ENCODE measurements at regions not wholly inside any gene's neighbourhood (a gene's known extent, or its start where the extent isn't known, plus 50 kb on each side); places are given as distances from the start of the nearest gene placed in this dataset.

DNA sequence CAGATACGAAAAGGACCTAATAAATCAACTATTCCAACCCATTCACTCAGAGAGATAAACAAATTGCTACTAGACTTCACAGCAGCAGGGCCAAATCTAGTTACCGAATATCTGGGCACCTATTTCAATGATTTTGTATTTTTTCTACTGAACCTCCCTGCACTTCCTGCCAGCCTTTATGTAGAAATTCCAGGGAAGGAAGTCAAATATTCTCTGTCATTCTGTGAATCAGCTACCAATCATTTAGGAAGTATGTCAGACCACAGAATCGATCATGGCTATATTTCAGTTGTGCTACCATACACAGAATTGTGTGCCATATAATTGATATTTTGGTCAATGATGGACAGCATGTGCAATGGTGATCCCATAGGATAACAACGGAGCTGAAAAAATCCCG lies 109.6 kb upstream of the SPOPL start:
- FAIRE-seq = peak; percentile 26
- no peaks in the 10 kb centered on the region for H3K9me3 ChIP-seq (replicated peaks; ENCODE audit: control insufficient read depth, insufficient read depth, low read length)
- dilution Hi-C loops (cut with MboI; ENCODE audit: extremely low pct_ligation_motif_present, low sequenced_read_pairs) = no loop called here
- intact Hi-C loops (cut with micrococcal nuclease) = no loop called here
- H3K79me2 ChIP-seq (ENCODE audit: control insufficient read depth, insufficient read depth, low read length) = no peaks in the 10 kb centered on the region
- peak; percentile 7 for TF ChIP-seq FOS (IDR thresholded peaks at IDR 0.05; ENCODE audit: borderline replicate concordance, insufficient read depth, low read length)
- no peak for TF ChIP-seq POLR2AphosphoS5 (IDR thresholded peaks at IDR 0.05; ENCODE audit: insufficient read depth, low read depth, low read length)
- no peak for TF ChIP-seq EZH2 (IDR thresholded peaks at IDR 0.05; ENCODE audit: borderline replicate concordance, low read depth, low read length, severe bottlenecking)
- no peak for TF ChIP-seq GATA2 (IDR thresholded peaks at IDR 0.05; ENCODE audit: insufficient read depth, insufficient read length, low read depth, low read length)
- no peak for TF ChIP-seq JUN (IDR thresholded peaks at IDR 0.05; ENCODE audit: borderline replicate concordance, insufficient read depth, insufficient read length, low read depth)
- no peak for TF ChIP-seq MYC (IDR thresholded peaks at IDR 0.05; ENCODE audit: low read depth, low read length)
- TF ChIP-seq, protein P1, sequence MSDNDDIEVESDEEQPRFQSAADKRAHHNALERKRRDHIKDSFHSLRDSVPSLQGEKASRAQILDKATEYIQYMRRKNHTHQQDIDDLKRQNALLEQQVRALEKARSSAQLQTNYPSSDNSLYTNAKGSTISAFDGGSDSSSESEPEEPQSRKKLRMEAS (IDR thresholded peaks at IDR 0.05; ENCODE audit: insufficient read depth, insufficient read length) = no peak
- no TSS peak for BruUV-seq (replicated peaks)
- no peak overlapping the region for H2AFZ ChIP-seq (ENCODE audit: low read depth, low read length)
- ChIA-PET POLR2A (no interaction called here), CTCF (interaction anchor here (0.7 to 1.0 kb wide), 2 partner anchors 17 to 153 kb away, joined by 3 read pairs; no protein-coding TSS in a partner anchor)
- H3K27ac ChIP-seq (ENCODE audit: insufficient read depth, low read depth, low read length) = no peak overlapping the region
- H4K20me1 ChIP-seq (replicated peaks; ENCODE audit: control insufficient read depth, extremely low read depth, insufficient read depth, low read length) = no peaks in the 10 kb centered on the region
- no peaks in the 10 kb centered on the region for H3K4me1 ChIP-seq (ENCODE audit: control insufficient read depth, extremely low read depth, insufficient read depth, low read length)
- H3K9me1 ChIP-seq (replicated peaks; ENCODE audit: control insufficient read depth, extremely low read depth, insufficient read depth, low read length) = no peaks in the 10 kb centered on the region
- H3K36me3 ChIP-seq (ENCODE audit: control insufficient read depth in 2 of 2, extremely low read depth in 1 of 2, insufficient read depth in 2 of 2, low read length in 2 of 2) = no peaks in the 10 kb centered on the region
- no peak overlapping the region for H3K4me2 ChIP-seq (ENCODE audit: insufficient read depth, low read length)
- H3K4me3 ChIP-seq (replicated peaks in 1 of 3; ENCODE audit: insufficient read depth in 1 of 3, low read depth in 1 of 3, low read length in 3 of 3) = no peak overlapping the region
- H3K9ac ChIP-seq (replicated peaks; ENCODE audit: extremely low read depth, insufficient read depth, low read length) = no peak overlapping the region
- no peaks in the 10 kb centered on the region for H3K27me3 ChIP-seq (ENCODE audit: control insufficient read depth in 2 of 2, insufficient read depth in 2 of 2, low read length in 2 of 2)
- no peak for DNase-seq (ENCODE audit: low read depth, low spot score)

DNA sequence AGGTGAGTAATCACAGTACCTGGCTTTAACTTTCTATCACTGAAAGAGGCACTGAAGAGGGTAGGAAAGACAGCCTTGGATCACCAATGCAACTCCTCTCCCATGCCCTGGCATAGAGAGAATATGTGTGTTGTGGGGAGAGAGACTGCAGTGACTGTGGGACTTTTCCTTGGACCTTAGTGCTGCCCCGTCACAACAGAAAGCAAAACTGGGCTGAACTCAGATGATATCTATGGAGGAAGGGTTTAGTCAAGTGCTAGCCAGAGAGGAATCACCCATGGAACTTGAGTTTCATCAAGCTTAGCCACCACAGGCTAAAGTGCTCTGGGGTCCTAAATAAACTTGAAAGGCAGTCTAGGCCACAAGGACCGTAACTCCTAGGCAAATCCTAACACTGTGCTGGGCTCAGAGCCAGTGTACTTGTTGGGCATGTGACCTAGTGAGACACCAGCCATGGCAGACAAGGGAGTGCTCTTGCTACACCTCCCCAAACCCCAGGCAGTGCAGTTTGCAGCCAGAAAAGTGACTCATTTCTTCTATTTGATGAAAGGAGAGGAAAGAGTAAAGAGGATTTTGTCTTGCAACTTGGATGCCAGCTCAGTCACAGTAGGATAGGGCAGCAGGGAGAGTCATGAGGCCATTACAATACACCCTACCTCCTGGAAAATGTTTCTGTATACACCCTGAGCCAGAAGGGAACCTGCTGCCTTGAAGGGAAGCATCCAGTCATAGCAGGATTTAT lies 105.8 kb upstream of the SPOPL start:
- TF ChIP-seq GATA2 (IDR thresholded peaks at IDR 0.05; ENCODE audit: insufficient read depth, insufficient read length, low read depth, low read length) (no peak), FOS (IDR thresholded peaks at IDR 0.05; ENCODE audit: borderline replicate concordance, insufficient read depth, low read length) (no peak), POLR2A (IDR thresholded peaks at IDR 0.05; ENCODE audit: low read depth, low read length) (no peak), MYC (IDR thresholded peaks at IDR 0.05; ENCODE audit: low read depth, low read length) (no peak), JUN (IDR thresholded peaks at IDR 0.05; ENCODE audit: borderline replicate concordance, insufficient read depth, insufficient read length, low read depth) (no peak), POLR2AphosphoS5 (IDR thresholded peaks at IDR 0.05; ENCODE audit: insufficient read depth, low read depth, low read length) (no peak), EZH2 (IDR thresholded peaks at IDR 0.05; ENCODE audit: borderline replicate concordance, low read depth, low read length, severe bottlenecking) (no peak)
- TF ChIP-seq, protein P2, sequence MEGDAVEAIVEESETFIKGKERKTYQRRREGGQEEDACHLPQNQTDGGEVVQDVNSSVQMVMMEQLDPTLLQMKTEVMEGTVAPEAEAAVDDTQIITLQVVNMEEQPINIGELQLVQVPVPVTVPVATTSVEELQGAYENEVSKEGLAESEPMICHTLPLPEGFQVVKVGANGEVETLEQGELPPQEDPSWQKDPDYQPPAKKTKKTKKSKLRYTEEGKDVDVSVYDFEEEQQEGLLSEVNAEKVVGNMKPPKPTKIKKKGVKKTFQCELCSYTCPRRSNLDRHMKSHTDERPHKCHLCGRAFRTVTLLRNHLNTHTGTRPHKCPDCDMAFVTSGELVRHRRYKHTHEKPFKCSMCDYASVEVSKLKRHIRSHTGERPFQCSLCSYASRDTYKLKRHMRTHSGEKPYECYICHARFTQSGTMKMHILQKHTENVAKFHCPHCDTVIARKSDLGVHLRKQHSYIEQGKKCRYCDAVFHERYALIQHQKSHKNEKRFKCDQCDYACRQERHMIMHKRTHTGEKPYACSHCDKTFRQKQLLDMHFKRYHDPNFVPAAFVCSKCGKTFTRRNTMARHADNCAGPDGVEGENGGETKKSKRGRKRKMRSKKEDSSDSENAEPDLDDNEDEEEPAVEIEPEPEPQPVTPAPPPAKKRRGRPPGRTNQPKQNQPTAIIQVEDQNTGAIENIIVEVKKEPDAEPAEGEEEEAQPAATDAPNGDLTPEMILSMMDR (IDR thresholded peaks at IDR 0.05; ENCODE audit: extremely low read depth in 1 of 2, insufficient read depth in 1 of 2, low read depth in 1 of 2, low read length in 2 of 2) = no peak
- TF ChIP-seq, protein P1 (IDR thresholded peaks at IDR 0.05; ENCODE audit: insufficient read depth, insufficient read length) = no peak
- no peaks in the 10 kb centered on the region for H3K9me1 ChIP-seq (replicated peaks; ENCODE audit: control insufficient read depth, extremely low read depth, insufficient read depth, low read length)
- no peaks in the 10 kb centered on the region for H3K27me3 ChIP-seq (ENCODE audit: control insufficient read depth in 2 of 2, insufficient read depth in 2 of 2, low read length in 2 of 2)
- H3K36me3 ChIP-seq (ENCODE audit: control insufficient read depth in 2 of 2, extremely low read depth in 1 of 2, insufficient read depth in 2 of 2, low read length in 2 of 2) = no peaks in the 10 kb centered on the region
- no TSS peak for BruUV-seq (replicated peaks)
- no peak overlapping the region for H3K9ac ChIP-seq (replicated peaks; ENCODE audit: extremely low read depth, insufficient read depth, low read length)
- H3K4me2 ChIP-seq (ENCODE audit: insufficient read depth, low read length) = no peak overlapping the region
- no peaks in the 10 kb centered on the region for H3K9me3 ChIP-seq (replicated peaks; ENCODE audit: control insufficient read depth, insufficient read depth, low read length)
- no peak for DNase-seq (ENCODE audit: low read depth, low spot score)
- CTCF ChIA-PET = no interaction called here
- H3K4me3 ChIP-seq (replicated peaks in 1 of 3; ENCODE audit: insufficient read depth in 1 of 3, low read depth in 1 of 3, low read length in 3 of 3) = no peak overlapping the region
- H2AFZ ChIP-seq (ENCODE audit: low read depth, low read length) = no peak overlapping the region
- no peaks in the 10 kb centered on the region for H3K4me1 ChIP-seq (ENCODE audit: control insufficient read depth, extremely low read depth, insufficient read depth, low read length)
- dilution Hi-C loops (cut with MboI; ENCODE audit: extremely low pct_ligation_motif_present, low sequenced_read_pairs) (no loop called here), intact Hi-C loops (cut with micrococcal nuclease) (no loop called here)
- POLR2A ChIA-PET = no interaction called here
- H4K20me1 ChIP-seq (replicated peaks; ENCODE audit: control insufficient read depth, extremely low read depth, insufficient read depth, low read length) = no peaks in the 10 kb centered on the region
- no peak for FAIRE-seq
- H3K27ac ChIP-seq (ENCODE audit: insufficient read depth, low read depth, low read length) = no peak overlapping the region
- no peaks in the 10 kb centered on the region for H3K79me2 ChIP-seq (ENCODE audit: control insufficient read depth, insufficient read depth, low read length)

Measured in endothelial cell of umbilical vein (primary cell).